HCT116 (cell line): ENCODE measurements at regions not wholly inside any gene's neighbourhood (a gene's known extent, or its start where the extent isn't known, plus 50 kb on each side); places are given as distances from the start of the nearest gene placed in this dataset.

ENCODE experiments used
- ATAC-seq: fragments of 200-7000 bp; cut with Tn5 transposase; 2 replicates; pipeline ENCODE4 v1.9.1; 2020; ENCODE audit warnings: mild to moderate bottlenecking, moderate library complexity
- BruUV-seq: library from RNA; stranded (reverse); fragments of 400-500 nt; replicated peaks from 2 replicates; lab custom pipeline; 2021; lab: Mats Ljungman, UMichigan
- CTCF ChIA-PET: fragments of 300-600 bp; sonication (Branson Sonifier 250); formaldehyde crosslinking; loops from one replicate; lab custom pipeline; 2021; ENCODE audit warnings: antibody characterized with exemption; lab: Charles Lee
- POLR2A ChIA-PET: fragments of 300-600, 350-600 bp; sonication (Branson Sonifier 250); formaldehyde crosslinking; loops from one replicate; lab custom pipeline; 2021; ENCODE audit warnings: antibody characterized with exemption; lab: Charles Lee
- RAD21 ChIA-PET, 2 experiments: fragments of 300-600 bp; sonication (Branson Sonifier 250); formaldehyde crosslinking; loops; one replicate each; lab custom pipeline; 2023; ENCODE audit warnings: low total read pairs in 2 of 2; ENCODE audit not compliant: uncharacterized antibody in 2 of 2, unreplicated experiment in 2 of 2, low non-redundant PET in 1 of 2; lab: Charles Lee
- DNase-seq: peaks from one replicate; pipeline ENCODE4 v3.0.0-alpha.2; 2010; ENCODE audit warnings: low read depth, low spot score
- H2AFZ ChIP-seq: fragments of 200-600 bp; shearing (Covaris generic), sonication (generic); 2 replicates; pipeline ENCODE4 v1.6.1; 2017; ENCODE audit warnings: low read depth, mixed run types, mixed read lengths, antibody characterized with exemption, low read length; ENCODE audit not compliant: poor library complexity, severe bottlenecking
- H3K27ac ChIP-seq: 2 replicates; pipeline ENCODE4 v1.5.1; 2012; ENCODE audit warnings: low read depth, low read length
- H3K27me3 ChIP-seq: fragments of 200-600 bp; sonication (generic); 2 replicates; pipeline ENCODE4 v1.6.1; 2016; ENCODE audit warnings: mixed run types, low read length, mixed read lengths; ENCODE audit not compliant: insufficient read depth
- H3K36me3 ChIP-seq, 2 experiments: fragments of 200-500 bp in 1 of 2; fragments of 200-600 bp in 1 of 2; sonication (Bioruptor generic) in 1 of 2; sonication (generic) in 1 of 2; 2 replicates each; pipeline versions ENCODE4 v1.5.1 to v1.6.1; 2014 to 2016; ENCODE audit warnings: low read length in 2 of 2, inconsistent platforms in 1 of 2, mixed read lengths in 1 of 2, mixed run types in 1 of 2; ENCODE audit not compliant: insufficient read depth in 2 of 2, control insufficient read depth in 1 of 2
- H3K4me1 ChIP-seq, 2 experiments: fragments of 200-600 bp in 1 of 2; sonication (generic) in 1 of 2; 2 replicates each; pipeline versions ENCODE4 v1.5.1 to v1.6.1; 2012 to 2017; ENCODE audit warnings: low read length in 2 of 2, inconsistent platforms in 1 of 2, mild to moderate bottlenecking in 1 of 2, mixed read lengths in 1 of 2, mixed run types in 1 of 2, moderate library complexity in 1 of 2; ENCODE audit not compliant: insufficient read depth in 2 of 2, control insufficient read depth in 1 of 2
- H3K4me2 ChIP-seq: fragments of 200-600 bp; sonication (generic); 2 replicates; pipeline ENCODE4 v1.6.1; 2017; ENCODE audit warnings: mixed run types, low read length, mixed read lengths
- H3K4me3 ChIP-seq, 2 experiments: fragments of 200-600 bp in 1 of 2; sonication (generic) in 1 of 2; replicated peaks in 1 of 2; 2 replicates each; pipeline ENCODE4 v1.5.1; 2011 to 2016; ENCODE audit warnings: low read length in 2 of 2, control low read depth in 1 of 2, low read depth in 1 of 2, mild to moderate bottlenecking in 1 of 2, mixed read lengths in 1 of 2, mixed run types in 1 of 2
- H3K79me2 ChIP-seq: fragments of 200-600 bp; sonication (generic); 2 replicates; pipeline ENCODE4 v1.6.1; 2017; ENCODE audit warnings: mild to moderate bottlenecking, mixed run types, low read length, moderate library complexity, mixed read lengths; ENCODE audit not compliant: insufficient read depth
- H3K9ac ChIP-seq: fragments of 200-600 bp; sonication (generic); 2 replicates; pipeline ENCODE4 v1.6.1; 2016; ENCODE audit warnings: low read length, mixed read lengths
- H3K9me2 ChIP-seq: fragments of 200-600 bp; sonication (generic), shearing (Covaris generic); 2 replicates; pipeline ENCODE4 v1.6.1; 2017; ENCODE audit warnings: mixed run types, mild to moderate bottlenecking, moderate library complexity; ENCODE audit not compliant: insufficient read depth
- H3K9me3 ChIP-seq, 2 experiments: fragments of 200-500 bp in 1 of 2; fragments of 200-600 bp in 1 of 2; sonication (Bioruptor generic) in 1 of 2; sonication (generic) in 1 of 2; 2 replicates each; pipeline ENCODE4 v1.6.1; 2014 to 2017; ENCODE audit warnings: low read length in 2 of 2, mixed read lengths in 2 of 2, inconsistent platforms in 1 of 2, low read depth in 1 of 2, mild to moderate bottlenecking in 1 of 2, mixed run types in 1 of 2, moderate library complexity in 1 of 2; ENCODE audit not compliant: control insufficient read depth in 1 of 2, insufficient read depth in 1 of 2
- H4K20me1 ChIP-seq: fragments of 200-600 bp; sonication (generic), shearing (Covaris generic); 2 replicates; pipeline ENCODE4 v1.6.1; 2017; ENCODE audit warnings: mixed run types, mild to moderate bottlenecking, moderate library complexity; ENCODE audit not compliant: insufficient read depth
- CBX3 ChIP-seq: IDR thresholded peaks from 2 replicates; pipeline ENCODE4 v1.6.1; 2012; ENCODE audit warnings: low read depth
- CEBPB ChIP-seq: IDR thresholded peaks from 2 replicates; pipeline ENCODE4 v1.6.1; 2012; ENCODE audit warnings: low read depth
- ELF1 ChIP-seq: IDR thresholded peaks from 2 replicates; pipeline ENCODE4 v1.6.1; 2012; ENCODE audit warnings: low read depth, borderline replicate concordance
- EZH2 ChIP-seq: fragments of 200-600 bp; sonication (generic); IDR thresholded peaks from 2 replicates; pipeline ENCODE4 v1.6.1; 2017; ENCODE audit warnings: antibody characterized with exemption, mixed run types
- FOSL1 ChIP-seq: IDR thresholded peaks from 2 replicates; pipeline ENCODE4 v1.6.1; 2012; ENCODE audit warnings: low read depth
- POLR2A ChIP-seq: IDR thresholded peaks from 2 replicates; pipeline ENCODE4 v1.7.0; 2011; ENCODE audit warnings: borderline replicate concordance; ENCODE audit not compliant: insufficient read depth, insufficient read length; ENCODE audit errors: extremely low read depth
- RAD21 ChIP-seq: IDR thresholded peaks from 2 replicates; pipeline ENCODE4 v1.6.1; 2012; ENCODE audit warnings: low read depth, mild to moderate bottlenecking
- SIN3A ChIP-seq: IDR thresholded peaks from 2 replicates; pipeline ENCODE4 v1.6.1; 2012; ENCODE audit warnings: low read depth
- SRF ChIP-seq: IDR thresholded peaks from 2 replicates; pipeline ENCODE4 v1.6.1; 2012; ENCODE audit warnings: low read depth
- TCF7L2 ChIP-seq: IDR thresholded peaks from 2 replicates; pipeline ENCODE4 v1.7.0; 2011; ENCODE audit warnings: borderline replicate concordance, inconsistent platforms; ENCODE audit not compliant: insufficient read depth, insufficient read length; ENCODE audit errors: extremely low read depth
- YY1 ChIP-seq: IDR thresholded peaks from 2 replicates; pipeline ENCODE4 v1.6.1; 2011; ENCODE audit warnings: low read length, low read depth, moderate library complexity, mild to moderate bottlenecking; ENCODE audit not compliant: insufficient replicate concordance; ENCODE audit errors: extremely low read depth
- ZFX ChIP-seq: fragments of 450-650 bp; IDR thresholded peaks from 2 replicates; pipeline ENCODE4 v1.6.1; 2017
- ZNF274 ChIP-seq: fragments of 200-500 bp; sonication (Bioruptor generic); IDR thresholded peaks from 2 replicates; pipeline ENCODE4 v1.6.1; 2014; ENCODE audit warnings: mild to moderate bottlenecking, low read depth, low read length, inconsistent platforms
- intact Hi-C: fragments of 100-400 bp; cut with micrococcal nuclease; formaldehyde crosslinking; loops from 2 replicates; pipeline ENCODE4 v1.10.0; 2022
- TF ChIP-seq, protein P1 (sequence below): IDR thresholded peaks from 2 replicates; pipeline ENCODE4 v1.6.1; 2012
- TF ChIP-seq, protein P2 (sequence below): IDR thresholded peaks from 2 replicates; pipeline ENCODE4 v1.6.1; 2011; ENCODE audit warnings: mild to moderate bottlenecking, low read length, moderate library complexity; ENCODE audit not compliant: insufficient replicate concordance; ENCODE audit errors: extremely low read depth
- TF ChIP-seq, protein P3 (sequence below): IDR thresholded peaks from 2 replicates; pipeline ENCODE4 v1.6.1; 2012; ENCODE audit warnings: low read depth

DNA sequence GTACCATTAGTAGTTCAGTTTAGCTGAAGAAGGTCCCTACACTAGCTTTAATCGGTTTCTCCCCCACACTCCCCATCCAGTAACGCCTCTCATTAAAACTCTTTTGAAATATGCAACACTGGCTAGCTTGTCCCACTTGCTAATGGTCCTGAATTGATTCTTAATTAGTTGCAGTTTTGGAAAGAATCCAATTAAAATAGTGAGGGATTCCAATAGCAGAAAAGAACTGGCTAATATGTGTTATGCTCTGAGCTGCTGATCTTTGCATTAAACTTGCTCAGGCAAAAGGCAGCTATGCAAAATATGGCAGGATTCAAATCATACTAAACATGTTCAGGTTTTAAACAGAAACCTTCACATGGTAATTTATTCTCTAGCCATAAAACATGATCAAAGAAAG lies 252.5 kb upstream of the HNRNPA3 start:
- ChIA-PET POLR2A (no interaction called here), CTCF (no interaction called here), RAD21 (no interaction called here)
- Histone ChIP-seq H3K4me3 (no peak overlapping the region), H3K9me2 (no peaks in the 10 kb centered on the region), H3K27ac (no peak overlapping the region), H3K27me3 (peaks cover 67% of the 10 kb centered on the region), H4K20me1 (no peaks in the 10 kb centered on the region), H3K36me3 (no peaks in the 10 kb centered on the region), H3K9ac (no peak overlapping the region), H2AFZ (no peak overlapping the region), H3K79me2 (no peaks in the 10 kb centered on the region), H3K4me1 (no peaks in the 10 kb centered on the region), H3K9me3 (no peaks in the 10 kb centered on the region), H3K4me2 (no peak overlapping the region)
- ATAC-seq: no peak
- no peak for DNase-seq
- BruUV-seq: no TSS peak
- TF ChIP-seq, protein P1, sequence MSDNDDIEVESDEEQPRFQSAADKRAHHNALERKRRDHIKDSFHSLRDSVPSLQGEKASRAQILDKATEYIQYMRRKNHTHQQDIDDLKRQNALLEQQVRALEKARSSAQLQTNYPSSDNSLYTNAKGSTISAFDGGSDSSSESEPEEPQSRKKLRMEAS: no peak
- no peak for TF ChIP-seq EZH2
- no peak for TF ChIP-seq ZNF274
- no peak for TF ChIP-seq ELF1
- no peak for TF ChIP-seq CEBPB
- no peak for TF ChIP-seq POLR2A
- TF ChIP-seq, protein P2, sequence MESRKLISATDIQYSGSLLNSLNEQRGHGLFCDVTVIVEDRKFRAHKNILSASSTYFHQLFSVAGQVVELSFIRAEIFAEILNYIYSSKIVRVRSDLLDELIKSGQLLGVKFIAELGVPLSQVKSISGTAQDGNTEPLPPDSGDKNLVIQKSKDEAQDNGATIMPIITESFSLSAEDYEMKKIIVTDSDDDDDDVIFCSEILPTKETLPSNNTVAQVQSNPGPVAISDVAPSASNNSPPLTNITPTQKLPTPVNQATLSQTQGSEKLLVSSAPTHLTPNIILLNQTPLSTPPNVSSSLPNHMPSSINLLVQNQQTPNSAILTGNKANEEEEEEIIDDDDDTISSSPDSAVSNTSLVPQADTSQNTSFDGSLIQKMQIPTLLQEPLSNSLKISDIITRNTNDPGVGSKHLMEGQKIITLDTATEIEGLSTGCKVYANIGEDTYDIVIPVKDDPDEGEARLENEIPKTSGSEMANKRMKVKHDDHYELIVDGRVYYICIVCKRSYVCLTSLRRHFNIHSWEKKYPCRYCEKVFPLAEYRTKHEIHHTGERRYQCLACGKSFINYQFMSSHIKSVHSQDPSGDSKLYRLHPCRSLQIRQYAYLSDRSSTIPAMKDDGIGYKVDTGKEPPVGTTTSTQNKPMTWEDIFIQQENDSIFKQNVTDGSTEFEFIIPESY: no peak
- TF ChIP-seq ZFX: no peak
- TF ChIP-seq TCF7L2: no peak
- no peak for TF ChIP-seq YY1
- TF ChIP-seq, protein P3, sequence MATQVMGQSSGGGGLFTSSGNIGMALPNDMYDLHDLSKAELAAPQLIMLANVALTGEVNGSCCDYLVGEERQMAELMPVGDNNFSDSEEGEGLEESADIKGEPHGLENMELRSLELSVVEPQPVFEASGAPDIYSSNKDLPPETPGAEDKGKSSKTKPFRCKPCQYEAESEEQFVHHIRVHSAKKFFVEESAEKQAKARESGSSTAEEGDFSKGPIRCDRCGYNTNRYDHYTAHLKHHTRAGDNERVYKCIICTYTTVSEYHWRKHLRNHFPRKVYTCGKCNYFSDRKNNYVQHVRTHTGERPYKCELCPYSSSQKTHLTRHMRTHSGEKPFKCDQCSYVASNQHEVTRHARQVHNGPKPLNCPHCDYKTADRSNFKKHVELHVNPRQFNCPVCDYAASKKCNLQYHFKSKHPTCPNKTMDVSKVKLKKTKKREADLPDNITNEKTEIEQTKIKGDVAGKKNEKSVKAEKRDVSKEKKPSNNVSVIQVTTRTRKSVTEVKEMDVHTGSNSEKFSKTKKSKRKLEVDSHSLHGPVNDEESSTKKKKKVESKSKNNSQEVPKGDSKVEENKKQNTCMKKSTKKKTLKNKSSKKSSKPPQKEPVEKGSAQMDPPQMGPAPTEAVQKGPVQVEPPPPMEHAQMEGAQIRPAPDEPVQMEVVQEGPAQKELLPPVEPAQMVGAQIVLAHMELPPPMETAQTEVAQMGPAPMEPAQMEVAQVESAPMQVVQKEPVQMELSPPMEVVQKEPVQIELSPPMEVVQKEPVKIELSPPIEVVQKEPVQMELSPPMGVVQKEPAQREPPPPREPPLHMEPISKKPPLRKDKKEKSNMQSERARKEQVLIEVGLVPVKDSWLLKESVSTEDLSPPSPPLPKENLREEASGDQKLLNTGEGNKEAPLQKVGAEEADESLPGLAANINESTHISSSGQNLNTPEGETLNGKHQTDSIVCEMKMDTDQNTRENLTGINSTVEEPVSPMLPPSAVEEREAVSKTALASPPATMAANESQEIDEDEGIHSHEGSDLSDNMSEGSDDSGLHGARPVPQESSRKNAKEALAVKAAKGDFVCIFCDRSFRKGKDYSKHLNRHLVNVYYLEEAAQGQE: no peak
- no peak for TF ChIP-seq FOSL1
- no peak for TF ChIP-seq CBX3
- TF ChIP-seq SIN3A: no peak
- TF ChIP-seq RAD21: no peak
- no peak for TF ChIP-seq SRF
- intact Hi-C loops: no loop called here
